ENCODE measurements at regions not wholly inside any gene's neighbourhood (a gene's known extent, or its start where the extent isn't known, plus 50 kb on each side); places are given as distances from the start of the nearest gene placed in this dataset.
"Not testable (repeated sequence)": the region's sequence is repeated elsewhere in the genome, so short reads cannot be mapped to it uniquely, and the experiment has no call there.

DNA sequence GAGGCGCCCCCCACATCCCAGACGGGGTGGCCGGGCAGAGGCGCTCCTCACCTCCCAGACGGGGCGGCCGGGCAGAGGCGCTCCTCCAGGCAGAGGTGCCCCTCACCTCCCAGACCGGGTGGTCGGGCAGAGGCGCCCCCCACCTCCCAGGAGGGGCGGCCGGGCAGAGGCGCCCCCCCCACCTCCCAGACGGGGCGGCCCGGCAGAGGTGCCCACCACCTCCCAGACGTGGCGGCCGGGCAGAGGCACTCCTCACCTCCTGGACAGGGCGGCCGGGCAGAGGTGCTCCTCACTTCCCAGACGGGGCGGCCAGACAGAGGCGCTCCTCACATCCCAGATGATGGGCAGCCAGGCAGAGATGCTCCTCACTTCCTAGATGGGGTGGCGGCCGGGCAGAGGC, 91.4 kb upstream of the CTSV start:
- TF ChIP-seq, protein P1, sequence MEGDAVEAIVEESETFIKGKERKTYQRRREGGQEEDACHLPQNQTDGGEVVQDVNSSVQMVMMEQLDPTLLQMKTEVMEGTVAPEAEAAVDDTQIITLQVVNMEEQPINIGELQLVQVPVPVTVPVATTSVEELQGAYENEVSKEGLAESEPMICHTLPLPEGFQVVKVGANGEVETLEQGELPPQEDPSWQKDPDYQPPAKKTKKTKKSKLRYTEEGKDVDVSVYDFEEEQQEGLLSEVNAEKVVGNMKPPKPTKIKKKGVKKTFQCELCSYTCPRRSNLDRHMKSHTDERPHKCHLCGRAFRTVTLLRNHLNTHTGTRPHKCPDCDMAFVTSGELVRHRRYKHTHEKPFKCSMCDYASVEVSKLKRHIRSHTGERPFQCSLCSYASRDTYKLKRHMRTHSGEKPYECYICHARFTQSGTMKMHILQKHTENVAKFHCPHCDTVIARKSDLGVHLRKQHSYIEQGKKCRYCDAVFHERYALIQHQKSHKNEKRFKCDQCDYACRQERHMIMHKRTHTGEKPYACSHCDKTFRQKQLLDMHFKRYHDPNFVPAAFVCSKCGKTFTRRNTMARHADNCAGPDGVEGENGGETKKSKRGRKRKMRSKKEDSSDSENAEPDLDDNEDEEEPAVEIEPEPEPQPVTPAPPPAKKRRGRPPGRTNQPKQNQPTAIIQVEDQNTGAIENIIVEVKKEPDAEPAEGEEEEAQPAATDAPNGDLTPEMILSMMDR (IDR thresholded peaks at IDR 0.05) = not testable (repeated sequence)
- TF ChIP-seq, protein P2, sequence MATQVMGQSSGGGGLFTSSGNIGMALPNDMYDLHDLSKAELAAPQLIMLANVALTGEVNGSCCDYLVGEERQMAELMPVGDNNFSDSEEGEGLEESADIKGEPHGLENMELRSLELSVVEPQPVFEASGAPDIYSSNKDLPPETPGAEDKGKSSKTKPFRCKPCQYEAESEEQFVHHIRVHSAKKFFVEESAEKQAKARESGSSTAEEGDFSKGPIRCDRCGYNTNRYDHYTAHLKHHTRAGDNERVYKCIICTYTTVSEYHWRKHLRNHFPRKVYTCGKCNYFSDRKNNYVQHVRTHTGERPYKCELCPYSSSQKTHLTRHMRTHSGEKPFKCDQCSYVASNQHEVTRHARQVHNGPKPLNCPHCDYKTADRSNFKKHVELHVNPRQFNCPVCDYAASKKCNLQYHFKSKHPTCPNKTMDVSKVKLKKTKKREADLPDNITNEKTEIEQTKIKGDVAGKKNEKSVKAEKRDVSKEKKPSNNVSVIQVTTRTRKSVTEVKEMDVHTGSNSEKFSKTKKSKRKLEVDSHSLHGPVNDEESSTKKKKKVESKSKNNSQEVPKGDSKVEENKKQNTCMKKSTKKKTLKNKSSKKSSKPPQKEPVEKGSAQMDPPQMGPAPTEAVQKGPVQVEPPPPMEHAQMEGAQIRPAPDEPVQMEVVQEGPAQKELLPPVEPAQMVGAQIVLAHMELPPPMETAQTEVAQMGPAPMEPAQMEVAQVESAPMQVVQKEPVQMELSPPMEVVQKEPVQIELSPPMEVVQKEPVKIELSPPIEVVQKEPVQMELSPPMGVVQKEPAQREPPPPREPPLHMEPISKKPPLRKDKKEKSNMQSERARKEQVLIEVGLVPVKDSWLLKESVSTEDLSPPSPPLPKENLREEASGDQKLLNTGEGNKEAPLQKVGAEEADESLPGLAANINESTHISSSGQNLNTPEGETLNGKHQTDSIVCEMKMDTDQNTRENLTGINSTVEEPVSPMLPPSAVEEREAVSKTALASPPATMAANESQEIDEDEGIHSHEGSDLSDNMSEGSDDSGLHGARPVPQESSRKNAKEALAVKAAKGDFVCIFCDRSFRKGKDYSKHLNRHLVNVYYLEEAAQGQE (IDR thresholded peaks at IDR 0.05; ENCODE audit: insufficient read depth in 1 of 2, low read depth in 2 of 2, low read length in 1 of 2) = not testable (repeated sequence)
- TF ChIP-seq TCF7L2, POLR2AphosphoS5 (IDR thresholded peaks at IDR 0.05; ENCODE audit: low read depth, low read length): not testable (repeated sequence)

All from Panc1 (cell line).